SU-DHL-6 (cell line): ENCODE measurements at regions not wholly inside any gene's neighbourhood (a gene's known extent, or its start where the extent isn't known, plus 50 kb on each side); places are given as distances from the start of the nearest gene placed in this dataset.

ENCODE experiments used
- H2AFZ ChIP-seq: fragments of 200-600 bp; sonication (generic); 2 replicates; pipeline ENCODE4 v1.6.1; 2014; ENCODE audit warnings: low read depth, mild to moderate bottlenecking, moderate library complexity, mixed read lengths, antibody characterized with exemption, low read length; ENCODE audit not compliant: severe bottlenecking
- H3F3A ChIP-seq: fragments of 200-600 bp; shearing (Covaris generic); 2 replicates; pipeline ENCODE4 v1.6.0; 2016; ENCODE audit warnings: antibody characterized with exemption, mild to moderate bottlenecking; ENCODE audit not compliant: insufficient read depth
- H3K27ac ChIP-seq: fragments of 200-600 bp; sonication (generic); 2 replicates; pipeline ENCODE4 v1.5.1; 2016; ENCODE audit warnings: low read depth, mild to moderate bottlenecking, low read length, moderate library complexity, mixed read lengths
- H3K27me3 ChIP-seq: fragments of 200-600 bp; sonication (generic), shearing (Covaris generic); 2 replicates; pipeline ENCODE4 v1.6.0; 2014; ENCODE audit warnings: mild to moderate bottlenecking, low read length
- H3K36me3 ChIP-seq: fragments of 200-600 bp; sonication (generic); 2 replicates; pipeline ENCODE4 v1.6.1; 2014; ENCODE audit warnings: mild to moderate bottlenecking, low read length, mixed read lengths
- H3K4me2 ChIP-seq: fragments of 300-600, 200-600 bp; shearing (Covaris generic), sonication (generic); 2 replicates; pipeline ENCODE4 v1.6.0; 2014; ENCODE audit warnings: low read length, low read depth, mild to moderate bottlenecking; ENCODE audit not compliant: poor library complexity, severe bottlenecking
- H3K4me3 ChIP-seq: fragments of 200-600 bp; sonication (generic); 2 replicates; pipeline ENCODE4 v1.5.1; 2014; ENCODE audit warnings: antibody characterized with exemption, low read length, mild to moderate bottlenecking, mixed read lengths; ENCODE audit not compliant: insufficient read depth, poor library complexity, severe bottlenecking
- H3K79me2 ChIP-seq: fragments of 200-600 bp; sonication (generic); 2 replicates; pipeline ENCODE4 v1.6.1; 2014; ENCODE audit warnings: mild to moderate bottlenecking, low read length, moderate library complexity; ENCODE audit not compliant: insufficient read depth
- H3K9ac ChIP-seq: fragments of 200-600 bp; sonication (generic); 2 replicates; pipeline ENCODE4 v1.7.0; 2014; ENCODE audit warnings: mild to moderate bottlenecking, low read length
- H3K9me2 ChIP-seq: fragments of 200-600 bp; sonication (generic); replicated peaks from 2 replicates; pipeline ENCODE4 v1.6.1; 2014; ENCODE audit warnings: low read length; ENCODE audit not compliant: insufficient read depth
- H3K9me3 ChIP-seq: fragments of 200-600 bp; sonication (generic); 2 replicates; pipeline ENCODE4 v1.6.1; 2014; ENCODE audit warnings: low read length, mixed read lengths; ENCODE audit not compliant: insufficient read depth
- H4K20me1 ChIP-seq: fragments of 200-600 bp; sonication (generic); 2 replicates; pipeline ENCODE4 v1.6.1; 2014; ENCODE audit warnings: low read depth, mild to moderate bottlenecking, antibody characterized with exemption, low read length, moderate library complexity, mixed read lengths
- EZH2phosphoT487 ChIP-seq: fragments of 200-600 bp; sonication (generic), shearing (Covaris generic); conservative IDR thresholded peaks from 2 replicates; pipeline ENCODE4 v1.6.1; 2018; ENCODE audit warnings: mild to moderate bottlenecking, antibody characterized with exemption, low read length, moderate library complexity, mixed read lengths
- TF ChIP-seq, protein P1 (sequence below): fragments of 200-600 bp; sonication (generic); IDR thresholded peaks from one replicate; pipeline ENCODE4 v1.5.1; 2017; ENCODE audit warnings: antibody characterized with exemption, mild to moderate bottlenecking, low read length, moderate library complexity; ENCODE audit not compliant: insufficient read depth, poor library complexity, severe bottlenecking

- Histone ChIP-seq H3F3A (no peaks in the 10 kb centered on the region), H3K9me2 (no peaks in the 10 kb centered on the region), H3K4me2 (no peak overlapping the region), H2AFZ (no peak overlapping the region), H4K20me1 (no peaks in the 10 kb centered on the region), H3K79me2 (no peaks in the 10 kb centered on the region), H3K36me3 (no peaks in the 10 kb centered on the region), H3K9ac (no peak overlapping the region), H3K4me3 (no peak overlapping the region), H3K27ac (no peak overlapping the region), H3K9me3 (no peaks in the 10 kb centered on the region), H3K27me3 (no peaks in the 10 kb centered on the region)
- TF ChIP-seq, protein P1, sequence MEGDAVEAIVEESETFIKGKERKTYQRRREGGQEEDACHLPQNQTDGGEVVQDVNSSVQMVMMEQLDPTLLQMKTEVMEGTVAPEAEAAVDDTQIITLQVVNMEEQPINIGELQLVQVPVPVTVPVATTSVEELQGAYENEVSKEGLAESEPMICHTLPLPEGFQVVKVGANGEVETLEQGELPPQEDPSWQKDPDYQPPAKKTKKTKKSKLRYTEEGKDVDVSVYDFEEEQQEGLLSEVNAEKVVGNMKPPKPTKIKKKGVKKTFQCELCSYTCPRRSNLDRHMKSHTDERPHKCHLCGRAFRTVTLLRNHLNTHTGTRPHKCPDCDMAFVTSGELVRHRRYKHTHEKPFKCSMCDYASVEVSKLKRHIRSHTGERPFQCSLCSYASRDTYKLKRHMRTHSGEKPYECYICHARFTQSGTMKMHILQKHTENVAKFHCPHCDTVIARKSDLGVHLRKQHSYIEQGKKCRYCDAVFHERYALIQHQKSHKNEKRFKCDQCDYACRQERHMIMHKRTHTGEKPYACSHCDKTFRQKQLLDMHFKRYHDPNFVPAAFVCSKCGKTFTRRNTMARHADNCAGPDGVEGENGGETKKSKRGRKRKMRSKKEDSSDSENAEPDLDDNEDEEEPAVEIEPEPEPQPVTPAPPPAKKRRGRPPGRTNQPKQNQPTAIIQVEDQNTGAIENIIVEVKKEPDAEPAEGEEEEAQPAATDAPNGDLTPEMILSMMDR = no peak
- no peak for TF ChIP-seq EZH2phosphoT487
Measured at GRCh38 chr5:54615381-54615780, 97.8 kb downstream of the SNX18 start.

DNA sequence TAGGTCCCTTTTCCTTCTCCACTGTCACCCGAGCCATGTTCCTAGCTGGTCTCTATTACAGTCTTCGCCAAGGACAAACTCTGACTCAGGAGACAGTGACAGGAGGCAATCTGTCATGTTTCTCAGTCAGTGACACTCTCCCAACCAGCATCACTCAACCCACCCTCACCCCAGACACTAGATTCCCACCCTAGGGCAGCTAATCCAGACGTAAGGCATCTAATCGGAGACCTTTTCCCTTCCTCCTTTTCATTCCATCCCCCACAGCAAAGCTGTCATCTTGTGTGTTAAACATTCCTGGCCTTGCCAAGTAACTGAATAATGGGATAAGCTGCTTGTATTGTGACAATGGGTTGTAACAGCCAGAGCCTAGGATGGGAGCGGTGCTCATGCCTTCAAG, 95.2 kb downstream of the SNX18 start:
- no peak overlapping the region for H3K4me2 ChIP-seq
- no peak for TF ChIP-seq EZH2phosphoT487
- TF ChIP-seq, protein P1 = no peak
- H3K9me3 ChIP-seq = no peaks in the 10 kb centered on the region
- no peak overlapping the region for H3K9ac ChIP-seq
- no peaks in the 10 kb centered on the region for H3K79me2 ChIP-seq
- H3K4me3 ChIP-seq = no peak overlapping the region
- no peak overlapping the region for H3K27ac ChIP-seq
- H4K20me1 ChIP-seq = no peaks in the 10 kb centered on the region
- no peak overlapping the region for H2AFZ ChIP-seq
- no peaks in the 10 kb centered on the region for H3K36me3 ChIP-seq
- no peaks in the 10 kb centered on the region for H3F3A ChIP-seq
- H3K9me2 ChIP-seq = no peaks in the 10 kb centered on the region
- H3K27me3 ChIP-seq = no peaks in the 10 kb centered on the region

GRCh38 chr5:54611290-54611951, 93.9 kb downstream of the SNX18 start:
- H3F3A ChIP-seq = no peaks in the 10 kb centered on the region
- no peak overlapping the region for H3K4me3 ChIP-seq
- TF ChIP-seq, protein P1 = no peak
- no peak for TF ChIP-seq EZH2phosphoT487
- H4K20me1 ChIP-seq = no peaks in the 10 kb centered on the region
- H3K9ac ChIP-seq = no peak overlapping the region
- no peak overlapping the region for H3K4me2 ChIP-seq
- no peaks in the 10 kb centered on the region for H3K79me2 ChIP-seq
- H3K27ac ChIP-seq = no peak overlapping the region
- H3K27me3 ChIP-seq = no peaks in the 10 kb centered on the region
- no peaks in the 10 kb centered on the region for H3K9me3 ChIP-seq
- no peak overlapping the region for H2AFZ ChIP-seq
- no peaks in the 10 kb centered on the region for H3K36me3 ChIP-seq
- H3K9me2 ChIP-seq = no peaks in the 10 kb centered on the region
